OCI-LY3 (cell line): ENCODE measurements at regions not wholly inside any gene's neighbourhood (a gene's known extent, or its start where the extent isn't known, plus 50 kb on each side); places are given as distances from the start of the nearest gene placed in this dataset.

ENCODE experiments used
- EZH2phosphoT487 ChIP-seq: fragments of 200-600 bp; shearing (Covaris generic); IDR thresholded peaks from 2 replicates; pipeline ENCODE4 v1.6.1; 2018; ENCODE audit warnings: antibody characterized with exemption, mixed run types, low read depth
- TF ChIP-seq, protein P1 (sequence below): fragments of 200-600, 300-600 bp; sonication (generic); IDR thresholded peaks from 2 replicates; pipeline ENCODE4 v1.5.1; 2014; ENCODE audit warnings: antibody characterized with exemption, low read length, low read depth

DNA sequence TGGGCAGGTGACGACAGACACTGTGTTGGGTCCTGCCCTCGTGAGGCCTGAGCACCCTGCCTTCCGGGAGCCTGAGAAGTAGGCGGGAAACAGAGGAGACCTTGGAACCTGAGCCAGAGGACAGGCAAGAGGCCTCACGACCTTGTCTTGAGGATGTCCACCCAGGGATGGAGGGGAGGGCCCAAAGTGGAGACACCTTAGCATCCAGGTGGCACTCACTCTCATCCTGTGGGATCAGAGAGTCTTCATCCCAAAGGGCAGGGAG is 347.2 kb downstream of the NPHP4 start:
- TF ChIP-seq, protein P1, sequence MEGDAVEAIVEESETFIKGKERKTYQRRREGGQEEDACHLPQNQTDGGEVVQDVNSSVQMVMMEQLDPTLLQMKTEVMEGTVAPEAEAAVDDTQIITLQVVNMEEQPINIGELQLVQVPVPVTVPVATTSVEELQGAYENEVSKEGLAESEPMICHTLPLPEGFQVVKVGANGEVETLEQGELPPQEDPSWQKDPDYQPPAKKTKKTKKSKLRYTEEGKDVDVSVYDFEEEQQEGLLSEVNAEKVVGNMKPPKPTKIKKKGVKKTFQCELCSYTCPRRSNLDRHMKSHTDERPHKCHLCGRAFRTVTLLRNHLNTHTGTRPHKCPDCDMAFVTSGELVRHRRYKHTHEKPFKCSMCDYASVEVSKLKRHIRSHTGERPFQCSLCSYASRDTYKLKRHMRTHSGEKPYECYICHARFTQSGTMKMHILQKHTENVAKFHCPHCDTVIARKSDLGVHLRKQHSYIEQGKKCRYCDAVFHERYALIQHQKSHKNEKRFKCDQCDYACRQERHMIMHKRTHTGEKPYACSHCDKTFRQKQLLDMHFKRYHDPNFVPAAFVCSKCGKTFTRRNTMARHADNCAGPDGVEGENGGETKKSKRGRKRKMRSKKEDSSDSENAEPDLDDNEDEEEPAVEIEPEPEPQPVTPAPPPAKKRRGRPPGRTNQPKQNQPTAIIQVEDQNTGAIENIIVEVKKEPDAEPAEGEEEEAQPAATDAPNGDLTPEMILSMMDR, result no peak
- TF ChIP-seq EZH2phosphoT487, result no peak
